Esophagus muscularis mucosa (tissue), 3 donors: ENCODE measurements at regions not wholly inside any gene's neighbourhood (a gene's known extent, or its start where the extent isn't known, plus 50 kb on each side); places are given as distances from the start of the nearest gene placed in this dataset.

ENCODE experiments used
- CTCF ChIP-seq, 3 experiments: fragments of 200-600 bp in 2 of 3; fragments of 450-650 bp in 1 of 3; sonication (generic) in 2 of 3; IDR thresholded peaks; one replicate each; pipeline ENCODE4 v1.5.1; 2017 to 2019; ENCODE audit warnings: antibody characterized with exemption in 3 of 3, mild to moderate bottlenecking in 2 of 3, moderate library complexity in 1 of 3
- POLR2A ChIP-seq: fragments of 450-650 bp; IDR thresholded peaks from one replicate; pipeline ENCODE4 v1.6.1; 2017; ENCODE audit warnings: antibody characterized with exemption, moderate library complexity, mild to moderate bottlenecking, low read depth
- POLR2AphosphoS5 ChIP-seq, 2 donors: sonication (generic); formaldehyde crosslinking; IDR thresholded peaks; one replicate each; pipeline ENCODE4 v1.6.1; 2017; ENCODE audit warnings: antibody characterized with exemption in 2 of 2

- TF ChIP-seq CTCF (IDR thresholded peaks at IDR 0.05) = no peak
- TF ChIP-seq POLR2A = no peak
- no peak for TF ChIP-seq POLR2AphosphoS5 (IDR thresholded peaks at IDR 0.05)
Measured at GRCh38 chr13:99782669-99783068, 188.9 kb downstream of the ZIC5 start.
